IMR-90 (cell line): ENCODE measurements at regions not wholly inside any gene's neighbourhood (a gene's known extent, or its start where the extent isn't known, plus 50 kb on each side); places are given as distances from the start of the nearest gene placed in this dataset.

Source experiments
- ATAC-seq: fragments of 200-7000 bp; cut with Tn5 transposase; 2 replicates; pipeline ENCODE4 v1.9.1; 2020; ENCODE audit warnings: low read depth, mild to moderate bottlenecking, moderate library complexity
- BruUV-seq: library from RNA; stranded (reverse); fragments of 400-500 nt; replicated peaks from 2 replicates; lab custom pipeline; 2021; lab: Mats Ljungman, UMichigan
- CTCF ChIA-PET: fragments of 300-600 bp; formaldehyde crosslinking; extraction: SDS; loops from one replicate; lab custom pipeline; 2021; ENCODE audit warnings: antibody characterized with exemption; lab: Yijun Ruan, JAX
- POLR2A ChIA-PET: fragments of 300-600 bp; sonication (Branson Sonifier 250); formaldehyde crosslinking; loops from one replicate; lab custom pipeline; 2022; ENCODE audit warnings: antibody characterized with exemption; ENCODE audit not compliant: unreplicated experiment; lab: Charles Lee
- DNase-seq: peaks from one replicate; pipeline ENCODE4 v3.0.0; 2013
- H2AFZ ChIP-seq: replicated peaks from 2 replicates; pipeline ENCODE3; 2013; ENCODE audit warnings: low read length, mild to moderate bottlenecking; ENCODE audit not compliant: poor library complexity
- H2AK5ac ChIP-seq: 2 replicates; pipeline ENCODE4 v1.6.1; 2013; ENCODE audit warnings: low read depth, low read length, inconsistent platforms
- H2AK9ac ChIP-seq: replicated peaks from 2 replicates; pipeline ENCODE3; 2013; ENCODE audit warnings: mild to moderate bottlenecking, low read depth, low read length, moderate library complexity; ENCODE audit not compliant: poor library complexity
- H2BK120ac ChIP-seq: 2 replicates; pipeline ENCODE4 v1.6.1; 2013; ENCODE audit warnings: low read depth, low read length, inconsistent platforms
- H2BK15ac ChIP-seq: 3 replicates; pipeline ENCODE4 v1.6.1; 2013; ENCODE audit warnings: low read depth, low read length, inconsistent platforms
- H2BK20ac ChIP-seq: 2 replicates; pipeline ENCODE4 v1.6.1; 2013; ENCODE audit warnings: low read depth, mild to moderate bottlenecking, inconsistent platforms, low read length, moderate library complexity
- H2BK5ac ChIP-seq: 2 replicates; pipeline ENCODE4 v1.6.1; 2013; ENCODE audit warnings: mild to moderate bottlenecking, low read depth, low read length, inconsistent platforms; ENCODE audit not compliant: poor library complexity, severe bottlenecking
- H3K14ac ChIP-seq: replicated peaks from 2 replicates; pipeline ENCODE4 v1.6.1; 2013; ENCODE audit warnings: low read depth, low read length, inconsistent platforms
- H3K18ac ChIP-seq: 2 replicates; pipeline ENCODE4 v1.6.1; 2013; ENCODE audit warnings: low read depth, low read length, control low read depth
- H3K23ac ChIP-seq: 2 replicates; pipeline ENCODE4 v1.6.1; 2013; ENCODE audit warnings: low read depth, low read length, inconsistent platforms
- H3K27ac ChIP-seq: 2 replicates; pipeline ENCODE4 v1.5.1; 2013; ENCODE audit warnings: mild to moderate bottlenecking, control low read depth, low read length; ENCODE audit not compliant: insufficient read depth
- H3K27me3 ChIP-seq: 2 replicates; pipeline ENCODE4 v1.6.1; 2013; ENCODE audit warnings: low read length; ENCODE audit not compliant: control insufficient read depth, insufficient read depth
- H3K36me3 ChIP-seq: 2 replicates; pipeline ENCODE4 v1.6.1; 2013; ENCODE audit warnings: low read length, mixed read lengths; ENCODE audit not compliant: control insufficient read depth, insufficient read depth
- H3K4ac ChIP-seq: 2 replicates; pipeline ENCODE4 v1.6.1; 2013; ENCODE audit warnings: low read depth, low read length, inconsistent platforms
- H3K4me1 ChIP-seq: 2 replicates; pipeline ENCODE4 v1.6.1; 2013; ENCODE audit warnings: low read length, mixed read lengths; ENCODE audit not compliant: control insufficient read depth, insufficient read depth
- H3K4me2 ChIP-seq: 2 replicates; pipeline ENCODE4 v1.6.1; 2013; ENCODE audit warnings: low read depth, mild to moderate bottlenecking, control low read depth, low read length, moderate library complexity
- H3K4me3 ChIP-seq: 2 replicates; pipeline ENCODE4 v1.5.1; 2013; ENCODE audit warnings: low read depth, mild to moderate bottlenecking, control low read depth, low read length, moderate library complexity; ENCODE audit not compliant: insufficient read depth
- H3K56ac ChIP-seq: 2 replicates; pipeline ENCODE4 v1.6.1; 2013; ENCODE audit warnings: low read length, inconsistent platforms; ENCODE audit not compliant: insufficient read depth; ENCODE audit errors: extremely low read depth
- H3K79me1 ChIP-seq, 2 experiments: 2 replicates each; pipeline ENCODE4 v1.6.1; 2013; ENCODE audit warnings: low read length in 2 of 2, inconsistent platforms in 1 of 2, low read depth in 1 of 2
- H3K9ac ChIP-seq: 2 replicates; pipeline ENCODE4 v1.6.1; 2013; ENCODE audit warnings: low read depth, low read length, control low read depth
- H3K9me1 ChIP-seq: 2 replicates; pipeline ENCODE4 v1.6.1; 2013; ENCODE audit warnings: low read length, inconsistent platforms; ENCODE audit not compliant: insufficient read depth
- H3K9me3 ChIP-seq: 2 replicates; pipeline ENCODE4 v1.6.1; 2013; ENCODE audit warnings: low read length; ENCODE audit not compliant: control insufficient read depth, insufficient read depth
- H4K20me1 ChIP-seq: 2 replicates; pipeline ENCODE4 v1.6.1; 2013; ENCODE audit warnings: low read length, inconsistent platforms; ENCODE audit not compliant: insufficient read depth
- H4K5ac ChIP-seq: 2 replicates; pipeline ENCODE4 v1.6.1; 2013; ENCODE audit warnings: mild to moderate bottlenecking, low read depth, low read length, control low read depth
- H4K8ac ChIP-seq, 2 experiments: 2 replicates each; pipeline ENCODE4 v1.6.1; 2013; ENCODE audit warnings: low read depth in 2 of 2, low read length in 2 of 2, control low read depth in 1 of 2, inconsistent platforms in 1 of 2
- H4K91ac ChIP-seq: 2 replicates; pipeline ENCODE4 v1.6.1; 2013; ENCODE audit warnings: low read depth, low read length, inconsistent platforms; ENCODE audit not compliant: insufficient read depth
- CEBPB ChIP-seq: IDR thresholded peaks from 2 replicates; pipeline ENCODE4 v1.6.1; 2012; ENCODE audit warnings: low read depth, low read length, improper control_type of control experiment
- FOS ChIP-seq: fragments of 150-350 bp; IDR thresholded peaks from 2 replicates; pipeline ENCODE4 v1.6.1; 2016; ENCODE audit warnings: low read depth, low read length
- NFE2L2 ChIP-seq: fragments of 150-350 bp; IDR thresholded peaks from 2 replicates; pipeline ENCODE4 v1.6.1; 2016; ENCODE audit warnings: low read depth, mild to moderate bottlenecking, low read length
- SMC3 ChIP-seq: fragments of 150-350 bp; IDR thresholded peaks from 2 replicates; pipeline ENCODE4 v1.6.1; 2016; ENCODE audit warnings: low read depth, mild to moderate bottlenecking, antibody characterized with exemption, low read length, moderate library complexity
- dilution Hi-C: fragments of 300-500 bp; cut with HindIII; formaldehyde crosslinking; loops from one replicate; pipeline ENCODE4 v1.14.3; 2018; ENCODE audit warnings: low sequenced_read_pairs; ENCODE audit not compliant: unreplicated experiment
- in situ Hi-C: fragments of 300-500 bp; cut with MboI; formaldehyde crosslinking; loops from 3 replicates; pipeline ENCODE4 v1.14.3; 2019; ENCODE audit warnings: low sequenced_read_pairs, inconsistent platforms, mixed read lengths
- intact Hi-C: fragments of 100-400 bp; cut with micrococcal nuclease; formaldehyde crosslinking; loops from 2 replicates; pipeline ENCODE4 v1.10.0; 2022

DNA sequence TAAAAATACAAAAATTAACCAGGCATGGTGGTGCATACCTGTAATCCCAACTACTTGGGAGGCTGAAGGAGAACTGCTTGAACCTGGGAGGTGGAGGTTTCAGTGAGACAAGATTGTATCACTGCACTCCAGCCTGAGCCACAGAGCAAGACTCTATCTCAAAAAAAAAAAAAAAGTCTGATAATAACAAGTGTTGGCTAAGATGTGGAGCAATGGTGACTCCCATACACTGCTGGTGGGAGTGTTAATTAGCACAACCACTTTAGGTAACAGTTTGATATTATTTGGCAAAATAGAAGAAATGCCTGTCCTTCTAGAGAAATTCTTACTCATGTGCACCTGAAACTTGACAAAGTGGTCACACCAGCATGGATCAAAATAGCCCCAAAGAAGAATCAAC lies 106.2 kb upstream of the SLC34A2 start:
- no peak overlapping the region for H3K4ac ChIP-seq
- no peaks in the 10 kb centered on the region for H3K9me3 ChIP-seq
- no peak overlapping the region for H3K18ac ChIP-seq
- DNase-seq (no peak), ATAC-seq (no peak)
- H3K4me3 ChIP-seq, result no peak overlapping the region
- ChIA-PET CTCF (no interaction called here), POLR2A (no interaction called here)
- H3K4me1 ChIP-seq, result no peaks in the 10 kb centered on the region
- H4K8ac ChIP-seq, result no peak overlapping the region
- no peaks in the 10 kb centered on the region for H3K36me3 ChIP-seq
- no peak overlapping the region for H4K91ac ChIP-seq
- H4K5ac ChIP-seq, result no peak overlapping the region
- no peak overlapping the region for H3K14ac ChIP-seq
- no peak overlapping the region for H2AK9ac ChIP-seq
- H2BK15ac ChIP-seq, result no peak overlapping the region
- TF ChIP-seq CEBPB (no peak), SMC3 (no peak), NFE2L2 (no peak), FOS (no peak)
- H2BK5ac ChIP-seq, result no peak overlapping the region
- H3K27ac ChIP-seq, result no peak overlapping the region
- no peak overlapping the region for H2AFZ ChIP-seq
- no peaks in the 10 kb centered on the region for H3K9me1 ChIP-seq
- dilution Hi-C loops (no loop called here), in situ Hi-C loops (no loop called here), intact Hi-C loops (no loop called here)
- no peak overlapping the region for H3K56ac ChIP-seq
- H3K79me1 ChIP-seq, result no peaks in the 10 kb centered on the region
- H3K4me2 ChIP-seq, result no peak overlapping the region
- no peak overlapping the region for H2BK20ac ChIP-seq
- no peak overlapping the region for H2AK5ac ChIP-seq
- no peak overlapping the region for H3K9ac ChIP-seq
- no TSS peak for BruUV-seq
- no peaks in the 10 kb centered on the region for H3K27me3 ChIP-seq
- H2BK120ac ChIP-seq, result no peak overlapping the region
- no peaks in the 10 kb centered on the region for H4K20me1 ChIP-seq
- no peak overlapping the region for H3K23ac ChIP-seq
